GM10266 (cell line): ENCODE measurements at regions not wholly inside any gene's neighbourhood (a gene's known extent, or its start where the extent isn't known, plus 50 kb on each side); places are given as distances from the start of the nearest gene placed in this dataset.
"Not testable (repeated sequence)": the region's sequence is repeated elsewhere in the genome, so short reads cannot be mapped to it uniquely, and the experiment has no call there.

Experiments used
- DNase-seq: peaks from one replicate; pipeline ENCODE4 v3.0.0; 2012; ENCODE audit errors: extremely low spot score
- CTCF ChIP-seq: IDR thresholded peaks from 2 replicates; pipeline ENCODE4 v1.5.1; 2012; ENCODE audit warnings: mild to moderate bottlenecking, low read depth; ENCODE audit not compliant: control insufficient read depth, insufficient read depth; ENCODE audit errors: missing control alignments

- TF ChIP-seq CTCF: no peak
- DNase-seq: no peak
These were observed 62.2 kb upstream of the USP6NL start for GRCh38 chr10:11673346-11674280.

GRCh38 chr10:11672836-11673235, 61.4 kb upstream of the USP6NL start:
- no peak for TF ChIP-seq CTCF
- no peak for DNase-seq

- no peak for TF ChIP-seq CTCF
- DNase-seq: no peak
These were observed 58.9 kb upstream of the USP6NL start for GRCh38 chr10:11670381-11670780.

GRCh38 chr10:11668847-11669610, 57.6 kb upstream of the USP6NL start:
- no peak for DNase-seq
- TF ChIP-seq CTCF: no peak

GRCh38 chr10:11667756-11668155, 56.3 kb upstream of the USP6NL start:
- no peak for TF ChIP-seq CTCF
- no peak for DNase-seq

- TF ChIP-seq CTCF: peak; percentile 7
- peak; percentile 35 for DNase-seq
These were observed 52.5 kb upstream of the USP6NL start for GRCh38 chr10:11663763-11664555.

- DNase-seq: not testable (repeated sequence)
These were observed 51.7 kb upstream of the USP6NL start for GRCh38 chr10:11663126-11663515.
